ENCODE measurements at regions not wholly inside any gene's neighbourhood (a gene's known extent, or its start where the extent isn't known, plus 50 kb on each side); places are given as distances from the start of the nearest gene placed in this dataset.
A peak's percentile ranks its signal among the peaks of the same experiment; 100 is the strongest.

GRCh38 chr10:60576130-60577069 lies 186.7 kb upstream of the ANK3 start:
- no peak for TF ChIP-seq CTCF (IDR thresholded peaks at IDR 0.05; ENCODE audit: low read length, missing control alignments)
- no peak overlapping the region for H3K4me3 ChIP-seq (replicated peaks; ENCODE audit: low read depth, low read length)
- DNase-seq (ENCODE audit: low read depth) = no peak

GRCh38 chr10:60575105-60575504 lies 185.4 kb upstream of the ANK3 start:
- DNase-seq (ENCODE audit: low read depth) = no peak
- no peak overlapping the region for H3K4me3 ChIP-seq (replicated peaks; ENCODE audit: low read depth, low read length)
- TF ChIP-seq CTCF (IDR thresholded peaks at IDR 0.05; ENCODE audit: low read length, missing control alignments) = no peak

GRCh38 chr10:60574388-60574787 lies 184.7 kb upstream of the ANK3 start:
- TF ChIP-seq CTCF (IDR thresholded peaks at IDR 0.05; ENCODE audit: low read length, missing control alignments) = no peak
- no peak overlapping the region for H3K4me3 ChIP-seq (replicated peaks; ENCODE audit: low read depth, low read length)
- DNase-seq (ENCODE audit: low read depth) = no peak

- DNase-seq (ENCODE audit: low read depth) = no peak
- TF ChIP-seq CTCF (IDR thresholded peaks at IDR 0.05; ENCODE audit: low read length, missing control alignments) = no peak
- H3K4me3 ChIP-seq (replicated peaks; ENCODE audit: low read depth, low read length) = no peak overlapping the region
Measured at GRCh38 chr10:60573336-60573735, 183.7 kb upstream of the ANK3 start.

GRCh38 chr10:60572511-60573194 lies 183.0 kb upstream of the ANK3 start:
- TF ChIP-seq CTCF (IDR thresholded peaks at IDR 0.05; ENCODE audit: low read length, missing control alignments) = no peak
- peak; percentile 56 for DNase-seq (ENCODE audit: low read depth)
- peak overlapping the region; percentile 54 for H3K4me3 ChIP-seq (replicated peaks; ENCODE audit: low read depth, low read length)

- TF ChIP-seq CTCF (IDR thresholded peaks at IDR 0.05; ENCODE audit: low read length, missing control alignments) = no peak
- H3K4me3 ChIP-seq (replicated peaks; ENCODE audit: low read depth, low read length) = no peak overlapping the region
- no peak for DNase-seq (ENCODE audit: low read depth)
Measured at GRCh38 chr10:60570896-60571295, 181.2 kb upstream of the ANK3 start.

Data from fibroblast of pulmonary artery (primary cell).